Fibroblast of lung (primary cell): ENCODE measurements at regions not wholly inside any gene's neighbourhood (a gene's known extent, or its start where the extent isn't known, plus 50 kb on each side); places are given as distances from the start of the nearest gene placed in this dataset.
A peak's percentile ranks its signal among the peaks of the same experiment; 100 is the strongest.

ENCODE experiments used
- DNase-seq, 2 donors: peaks; one replicate each; pipeline versions ENCODE4 v3.0.0 to v3.0.0-alpha.2; 2010; ENCODE audit warnings: low read depth in 2 of 2
- H2AFZ ChIP-seq: 2 replicates; pipeline ENCODE4 v1.5.1; 2012; ENCODE audit warnings: low read length, control low read depth, inconsistent platforms
- H3K27ac ChIP-seq: 2 replicates; pipeline ENCODE4 v1.5.1; 2011; ENCODE audit warnings: low read length, control low read depth; ENCODE audit not compliant: insufficient read depth
- H3K27me3 ChIP-seq: 2 replicates; pipeline ENCODE4 v1.5.1; 2011; ENCODE audit warnings: mild to moderate bottlenecking, low read length; ENCODE audit not compliant: control insufficient read depth, insufficient read depth
- H3K36me3 ChIP-seq: 2 replicates; pipeline ENCODE4 v1.5.1; 2011; ENCODE audit warnings: low read length; ENCODE audit not compliant: control insufficient read depth, insufficient read depth
- H3K4me1 ChIP-seq: 2 replicates; pipeline ENCODE4 v1.5.1; 2011; ENCODE audit warnings: low read length; ENCODE audit not compliant: control insufficient read depth, insufficient read depth; ENCODE audit errors: extremely low read depth
- H3K4me2 ChIP-seq: 2 replicates; pipeline ENCODE4 v1.5.1; 2011; ENCODE audit warnings: low read length, control low read depth; ENCODE audit not compliant: insufficient read depth; ENCODE audit errors: extremely low read depth
- H3K4me3 ChIP-seq, 4 experiments: fragments of 200-600 bp in 1 of 4; sonication (generic) in 1 of 4; replicated peaks in 1 of 4; 2 replicates each; pipeline ENCODE4 v1.5.1; 2011 to 2016; ENCODE audit warnings: low read length in 4 of 4, low read depth in 3 of 4, mild to moderate bottlenecking in 3 of 4, control low read depth in 2 of 4, inconsistent platforms in 1 of 4, mixed read lengths in 1 of 4; ENCODE audit not compliant: insufficient read depth in 1 of 4; ENCODE audit errors: control extremely low read depth in 1 of 4
- H3K79me2 ChIP-seq: 2 replicates; pipeline ENCODE4 v1.5.1; 2012; ENCODE audit warnings: mild to moderate bottlenecking, low read length, inconsistent platforms; ENCODE audit not compliant: control insufficient read depth, insufficient read depth
- H3K9ac ChIP-seq: 2 replicates; pipeline ENCODE4 v1.5.1; 2011; ENCODE audit warnings: mild to moderate bottlenecking, low read length, control low read depth; ENCODE audit not compliant: insufficient read depth
- H3K9me3 ChIP-seq: 2 replicates; pipeline ENCODE4 v1.5.1; 2012; ENCODE audit warnings: low read depth, low read length; ENCODE audit not compliant: control insufficient read depth, insufficient read depth
- H4K20me1 ChIP-seq: 2 replicates; pipeline ENCODE4 v1.5.1; 2011; ENCODE audit warnings: low read length; ENCODE audit not compliant: control insufficient read depth, insufficient read depth; ENCODE audit errors: extremely low read depth
- CTCF ChIP-seq, 2 donors: IDR thresholded peaks in 1 of 2; conservative IDR thresholded peaks in 1 of 2; 1 replicate in 1 of 2; 2 replicates in 1 of 2; pipeline ENCODE4 v1.5.1; 2011 to 2012; ENCODE audit warnings: low read length in 2 of 2, control low read depth in 1 of 2, inconsistent platforms in 1 of 2, low read depth in 1 of 2, mild to moderate bottlenecking in 1 of 2
- EZH2 ChIP-seq: IDR thresholded peaks from 2 replicates; pipeline ENCODE4 v1.5.1; 2012; ENCODE audit warnings: low read length, control low read depth, mild to moderate bottlenecking; ENCODE audit errors: missing control alignments

GRCh38 chr9:108095496-108095895, 605.9 kb upstream of the KLF4 start:
- no peaks in the 10 kb centered on the region for H3K4me1 ChIP-seq
- no peak for DNase-seq
- H3K4me3 ChIP-seq = no peak overlapping the region
- TF ChIP-seq EZH2 (no peak), CTCF (conservative IDR thresholded peaks at IDR 0.05 in 1 of 2, IDR thresholded peaks at IDR 0.05 in 1 of 2; ENCODE audit: low read depth in 1 of 2, low read length in 2 of 2) (no peak)
- H3K9ac ChIP-seq = no peak overlapping the region
- H3K36me3 ChIP-seq = no peaks in the 10 kb centered on the region
- H4K20me1 ChIP-seq = no peaks in the 10 kb centered on the region
- no peaks in the 10 kb centered on the region for H3K79me2 ChIP-seq
- no peaks in the 10 kb centered on the region for H3K27me3 ChIP-seq
- H3K9me3 ChIP-seq = no peaks in the 10 kb centered on the region
- no peak overlapping the region for H3K27ac ChIP-seq
- no peak overlapping the region for H2AFZ ChIP-seq
- no peak overlapping the region for H3K4me2 ChIP-seq

- Histone ChIP-seq H3K36me3 (no peaks in the 10 kb centered on the region), H3K27ac (no peak overlapping the region)
- DNase-seq = peak in 1 of 2 donors; percentile 57
Observed at GRCh38 chr9:108094676-108094993, 605.1 kb upstream of the KLF4 start.

GRCh38 chr9:108093773-108094675, 604.5 kb upstream of the KLF4 start:
- H3K4me1 ChIP-seq = no peaks in the 10 kb centered on the region
- H3K27me3 ChIP-seq = no peaks in the 10 kb centered on the region
- H3K79me2 ChIP-seq = no peaks in the 10 kb centered on the region
- TF ChIP-seq EZH2 (no peak), CTCF (conservative IDR thresholded peaks at IDR 0.05 in 1 of 2, IDR thresholded peaks at IDR 0.05 in 1 of 2; ENCODE audit: low read depth in 1 of 2, low read length in 2 of 2) (no peak)
- no peaks in the 10 kb centered on the region for H4K20me1 ChIP-seq
- H3K27ac ChIP-seq = no peak overlapping the region
- H3K4me2 ChIP-seq = peak overlapping the region; percentile 15
- peak; percentile 30 to 98 for DNase-seq
- H2AFZ ChIP-seq = no peak overlapping the region
- no peaks in the 10 kb centered on the region for H3K9me3 ChIP-seq
- H3K9ac ChIP-seq = no peak overlapping the region
- no peaks in the 10 kb centered on the region for H3K36me3 ChIP-seq
- no peak overlapping the region for H3K4me3 ChIP-seq

More at GRCh38 chr9:108094676-108094993, 605.1 kb upstream of the KLF4 start:
- Histone ChIP-seq H2AFZ (no peak overlapping the region), H3K4me3 (no peak overlapping the region), H3K9me3 (no peaks in the 10 kb centered on the region), H3K4me1 (no peaks in the 10 kb centered on the region), H3K4me2 (no peak overlapping the region), H3K79me2 (no peaks in the 10 kb centered on the region), H4K20me1 (no peaks in the 10 kb centered on the region), H3K9ac (no peak overlapping the region), H3K27me3 (no peaks in the 10 kb centered on the region)
- TF ChIP-seq EZH2 (no peak), CTCF (conservative IDR thresholded peaks at IDR 0.05 in 1 of 2, IDR thresholded peaks at IDR 0.05 in 1 of 2; ENCODE audit: low read depth in 1 of 2, low read length in 2 of 2) (no peak)
